Activated CD4-positive, alpha-beta T cell treated with anti-CD3 and anti-CD28 coated beads, Interleukin-2, amount 10 ng/mL, durations not matched to agents 24 days and 14 days (primary cell): ENCODE measurements at regions not wholly inside any gene's neighbourhood (a gene's known extent, or its start where the extent isn't known, plus 50 kb on each side); places are given as distances from the start of the nearest gene placed in this dataset.
"Not testable (repeated sequence)": the region's sequence is repeated elsewhere in the genome, so short reads cannot be mapped to it uniquely, and the experiment has no call there.

ENCODE experiments used
- DNase-seq: peaks from one replicate; pipeline ENCODE4 v3.0.0; 2022
- H3K27ac Mint-ChIP-seq: one replicate; pipeline ENCODE4 v1.8.0; 2022; ENCODE audit warnings: mild to moderate bottlenecking, mixed read lengths
- H3K27me3 Mint-ChIP-seq: one replicate; pipeline ENCODE4 v1.8.0; 2022; ENCODE audit warnings: mixed read lengths
- H3K36me3 Mint-ChIP-seq: one replicate; pipeline ENCODE4 v1.8.0; 2022; ENCODE audit warnings: low read depth, mild to moderate bottlenecking, mixed read lengths
- H3K4me1 Mint-ChIP-seq: one replicate; pipeline ENCODE4 v1.8.0; 2021; ENCODE audit warnings: mixed read lengths
- H3K4me3 Mint-ChIP-seq: one replicate; pipeline ENCODE4 v1.8.0; 2022; ENCODE audit warnings: mild to moderate bottlenecking, moderate library complexity, mixed read lengths
- H3K9me3 Mint-ChIP-seq: one replicate; pipeline ENCODE4 v1.8.0; 2021; ENCODE audit warnings: mixed read lengths
- intact Hi-C: fragments of 100-400 bp; cut with micrococcal nuclease; formaldehyde crosslinking; loops from one replicate; pipeline ENCODE4 v1.15.1; 2023

DNA sequence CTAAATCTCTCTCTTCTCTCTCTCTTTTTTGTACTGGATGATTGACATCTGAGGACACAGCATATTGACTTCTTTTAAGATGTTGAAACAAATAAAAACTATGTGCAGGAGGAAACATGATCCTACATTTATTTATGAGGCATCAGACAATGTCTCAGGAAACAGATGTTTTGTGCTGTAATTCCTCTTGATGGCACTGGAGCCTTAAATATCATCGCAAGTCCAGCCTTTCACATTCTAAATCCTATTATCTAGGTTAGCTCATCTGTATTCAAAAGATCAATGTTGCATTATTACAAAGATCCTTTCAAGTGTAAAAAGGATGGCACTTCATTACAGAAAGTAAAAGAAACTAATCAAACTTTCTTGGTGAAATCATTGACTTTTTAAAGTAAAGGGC lies 63.9 kb downstream of the MAT2B start:
- H3K27me3 Mint-ChIP-seq: peaks cover 54% of the 10 kb centered on the region
- intact Hi-C loops: loop anchor here (5.0 kb wide), 1 partner anchor 443 kb away; no protein-coding TSS in a partner anchor
- no peak overlapping the region for H3K27ac Mint-ChIP-seq

DNA sequence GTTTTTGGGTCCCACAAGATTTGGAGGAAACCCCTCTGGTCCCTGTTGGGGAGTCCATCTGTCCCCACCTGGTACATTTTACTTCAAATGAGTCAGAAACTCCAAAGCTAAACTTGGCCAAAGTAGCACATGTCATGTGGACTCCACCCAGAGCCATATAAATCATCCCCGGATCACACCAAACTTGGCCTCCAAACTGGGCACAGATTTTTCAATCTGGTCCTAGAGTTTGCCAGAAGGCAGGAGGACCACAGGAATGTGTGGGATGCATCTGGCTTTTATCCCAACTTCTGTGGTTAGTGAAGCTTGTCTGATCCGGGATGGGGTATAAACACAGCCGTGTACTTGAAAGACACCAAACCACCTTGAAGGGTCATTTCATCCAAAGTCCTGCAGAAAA lies 66.3 kb downstream of the MAT2B start:
- Mint-ChIP-seq H3K27ac (no peak overlapping the region), H3K4me3 (no peak overlapping the region), H3K27me3 (peaks cover 30% of the 10 kb centered on the region), H3K36me3 (no peaks in the 10 kb centered on the region), H3K4me1 (peaks cover 5% of the 10 kb centered on the region), H3K9me3 (no peaks in the 10 kb centered on the region)
- no peak for DNase-seq
- intact Hi-C loops: no loop called here

More for the DNA sequence above, 63.9 kb downstream of the MAT2B start:
- Mint-ChIP-seq H3K36me3 (no peaks in the 10 kb centered on the region), H3K9me3 (no peaks in the 10 kb centered on the region), H3K4me1 (peaks cover 20% of the 10 kb centered on the region), H3K4me3 (no peak overlapping the region)
- DNase-seq: no peak

DNA sequence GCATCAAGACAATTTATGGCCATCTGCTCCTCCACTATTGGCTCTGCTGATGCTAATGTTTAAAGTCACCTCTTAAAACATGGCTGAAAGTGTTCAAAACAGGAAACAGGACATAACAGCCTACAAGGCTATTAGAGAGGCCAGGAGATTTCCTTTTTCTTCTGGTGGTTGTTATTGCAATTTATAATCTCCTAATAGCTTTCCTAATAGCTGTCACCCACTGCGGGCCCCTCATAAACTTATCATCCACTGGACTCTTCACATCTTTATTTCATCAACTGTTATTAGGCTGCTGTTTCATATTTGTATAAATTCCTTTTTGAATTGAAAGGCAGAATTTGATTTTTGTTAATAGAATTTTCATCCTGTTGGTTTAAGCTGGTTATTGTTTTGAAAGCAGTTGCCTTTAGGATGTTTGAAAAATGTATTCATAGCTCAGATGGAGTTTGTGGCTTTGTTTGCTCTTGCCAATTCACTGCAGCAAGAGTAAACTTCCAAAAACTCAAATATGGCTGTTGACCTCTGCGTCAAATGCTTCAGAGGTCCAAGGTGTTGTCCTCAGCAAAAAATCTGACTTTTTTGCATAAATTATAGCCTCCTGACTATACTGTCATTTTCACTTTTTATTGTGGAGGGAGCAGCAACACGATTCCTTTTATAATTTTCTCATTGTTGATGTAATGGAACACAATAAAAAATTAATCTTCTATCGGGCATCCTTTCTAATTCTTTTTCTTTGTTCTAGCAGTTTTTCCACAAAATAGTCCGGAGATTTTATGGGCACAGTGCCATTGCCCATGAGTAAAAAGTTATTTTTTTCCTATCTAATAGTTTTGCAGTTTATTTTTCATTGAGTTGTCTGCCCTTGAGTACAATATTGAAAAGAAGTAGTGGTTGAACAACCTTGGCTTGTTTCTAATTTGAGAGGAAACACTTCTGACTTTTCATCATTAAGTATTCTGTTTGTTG lies 69.3 kb downstream of the MAT2B start:
- H3K27ac Mint-ChIP-seq: no peak overlapping the region
- intact Hi-C loops: no loop called here
- H3K36me3 Mint-ChIP-seq: no peaks in the 10 kb centered on the region
- DNase-seq: no peak
- no peaks in the 10 kb centered on the region for H3K9me3 Mint-ChIP-seq
- no peak overlapping the region for H3K4me3 Mint-ChIP-seq
- peaks cover 6% of the 10 kb centered on the region for H3K27me3 Mint-ChIP-seq
- H3K4me1 Mint-ChIP-seq: no peaks in the 10 kb centered on the region

DNA sequence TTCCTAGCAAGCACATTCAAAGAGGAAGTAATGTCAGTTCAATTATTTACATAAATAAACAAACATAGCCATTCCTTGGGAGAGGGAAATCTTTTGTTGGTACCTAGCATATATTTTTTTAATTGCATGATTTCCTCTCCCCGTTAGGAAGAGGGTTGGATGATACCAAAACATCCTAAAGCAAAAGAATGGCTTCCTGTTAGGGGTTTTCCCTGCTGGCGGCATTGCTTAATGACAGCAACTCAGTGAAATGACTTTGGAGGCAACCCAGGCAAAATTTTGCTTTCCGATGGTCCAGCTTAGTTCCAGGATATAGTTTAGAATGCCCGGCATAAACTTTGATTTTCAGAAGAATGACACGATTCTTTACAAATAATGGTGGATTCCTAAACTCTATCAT lies 73.2 kb downstream of the MAT2B start:
- Mint-ChIP-seq H3K4me3 (no peak overlapping the region), H3K27ac (no peak overlapping the region), H3K27me3 (peaks cover 1% of the 10 kb centered on the region), H3K36me3 (no peaks in the 10 kb centered on the region), H3K9me3 (no peaks in the 10 kb centered on the region), H3K4me1 (no peaks in the 10 kb centered on the region)
- DNase-seq: no peak
- intact Hi-C loops: no loop called here

- Mint-ChIP-seq H3K27me3 (no peaks in the 10 kb centered on the region), H3K27ac (no peak overlapping the region), H3K36me3 (no peaks in the 10 kb centered on the region), H3K4me1 (no peaks in the 10 kb centered on the region), H3K4me3 (no peak overlapping the region), H3K9me3 (no peaks in the 10 kb centered on the region)
- no peak for DNase-seq
- intact Hi-C loops: no loop called here
Observed at GRCh38 chr5:163579729-163580128, 74.3 kb downstream of the MAT2B start.

DNA sequence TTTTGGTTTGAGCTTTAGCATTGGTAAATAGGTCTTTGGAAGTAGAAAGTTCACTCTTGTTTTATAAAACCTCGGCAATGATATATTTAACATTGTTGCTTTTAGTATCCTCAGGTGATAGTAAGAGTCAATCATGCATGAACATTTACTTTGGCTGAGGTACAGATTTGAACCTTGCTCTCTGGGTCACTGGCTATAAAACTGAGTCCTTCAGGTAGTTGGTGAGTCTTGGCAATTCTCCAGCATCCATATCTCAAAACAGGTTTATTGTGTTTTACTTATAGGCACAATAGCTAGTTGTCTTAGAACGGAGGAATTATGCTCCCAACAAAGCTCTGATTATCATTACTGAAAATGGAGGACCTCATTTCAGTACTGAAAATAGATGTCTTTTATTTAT lies 75.1 kb downstream of the MAT2B start:
- H3K27ac Mint-ChIP-seq: no peak overlapping the region
- DNase-seq: no peak
- H3K4me1 Mint-ChIP-seq: no peaks in the 10 kb centered on the region
- no peaks in the 10 kb centered on the region for H3K36me3 Mint-ChIP-seq
- no peak overlapping the region for H3K4me3 Mint-ChIP-seq
- intact Hi-C loops: no loop called here
- no peaks in the 10 kb centered on the region for H3K27me3 Mint-ChIP-seq
- H3K9me3 Mint-ChIP-seq: no peaks in the 10 kb centered on the region

GRCh38 chr5:163583491-163584153 lies 78.2 kb downstream of the MAT2B start:
- H3K4me3 Mint-ChIP-seq, H3K4me1 Mint-ChIP-seq, H3K36me3 Mint-ChIP-seq, intact Hi-C loops, DNase-seq, H3K9me3 Mint-ChIP-seq, H3K27ac Mint-ChIP-seq, H3K27me3 Mint-ChIP-seq: not testable (repeated sequence)

- H3K4me3 Mint-ChIP-seq: no peak overlapping the region
- H3K27ac Mint-ChIP-seq: no peak overlapping the region
- H3K4me1 Mint-ChIP-seq: no peaks in the 10 kb centered on the region
- H3K9me3 Mint-ChIP-seq: no peaks in the 10 kb centered on the region
- no peaks in the 10 kb centered on the region for H3K27me3 Mint-ChIP-seq
- no peaks in the 10 kb centered on the region for H3K36me3 Mint-ChIP-seq
- intact Hi-C loops: no loop called here
- no peak for DNase-seq
Observed at GRCh38 chr5:163585206-163585605, 79.8 kb downstream of the MAT2B start.

GRCh38 chr5:163586531-163586956 lies 81.1 kb downstream of the MAT2B start:
- no peaks in the 10 kb centered on the region for H3K4me1 Mint-ChIP-seq
- no peak for DNase-seq
- no peak overlapping the region for H3K27ac Mint-ChIP-seq
- H3K36me3 Mint-ChIP-seq: no peaks in the 10 kb centered on the region
- intact Hi-C loops: no loop called here
- no peak overlapping the region for H3K4me3 Mint-ChIP-seq
- no peaks in the 10 kb centered on the region for H3K27me3 Mint-ChIP-seq
- H3K9me3 Mint-ChIP-seq: no peaks in the 10 kb centered on the region

DNA sequence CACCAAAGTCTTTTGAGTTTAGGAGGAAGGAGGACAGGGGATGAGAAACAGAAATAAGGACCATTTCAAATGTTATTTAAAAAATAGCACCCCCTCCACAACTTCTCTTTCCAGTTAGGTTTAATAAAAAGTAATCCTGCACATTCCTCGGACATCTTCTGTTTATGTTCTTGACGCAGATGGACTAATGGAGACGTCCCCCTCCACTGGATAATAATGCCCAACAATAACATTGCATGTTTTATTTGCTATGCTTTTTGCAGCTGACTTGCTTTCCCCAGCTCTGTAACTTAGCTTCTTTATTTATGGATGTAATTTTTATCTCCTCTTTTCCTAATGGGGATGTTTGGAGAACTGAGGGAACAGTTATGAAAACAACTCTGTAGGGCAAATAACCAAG lies 89.5 kb downstream of the MAT2B start:
- Mint-ChIP-seq H3K4me1 (no peaks in the 10 kb centered on the region), H3K27me3 (no peaks in the 10 kb centered on the region), H3K9me3 (no peaks in the 10 kb centered on the region), H3K27ac (no peak overlapping the region), H3K36me3 (no peaks in the 10 kb centered on the region), H3K4me3 (no peak overlapping the region)
- DNase-seq: no peak
- intact Hi-C loops: no loop called here

GRCh38 chr5:163595932-163596607 lies 90.7 kb downstream of the MAT2B start:
- no peaks in the 10 kb centered on the region for H3K9me3 Mint-ChIP-seq

GRCh38 chr5:163596608-163597315 lies 91.3 kb downstream of the MAT2B start:
- no peaks in the 10 kb centered on the region for H3K36me3 Mint-ChIP-seq
- no peaks in the 10 kb centered on the region for H3K4me1 Mint-ChIP-seq
- no peak for DNase-seq
- intact Hi-C loops: no loop called here
- no peaks in the 10 kb centered on the region for H3K27me3 Mint-ChIP-seq
- no peak overlapping the region for H3K4me3 Mint-ChIP-seq
- H3K9me3 Mint-ChIP-seq: no peaks in the 10 kb centered on the region
- no peak overlapping the region for H3K27ac Mint-ChIP-seq

More at GRCh38 chr5:163595932-163596607, 90.7 kb downstream of the MAT2B start:
- no peak for DNase-seq
- Mint-ChIP-seq H3K4me3 (no peak overlapping the region), H3K27ac (no peak overlapping the region), H3K4me1 (no peaks in the 10 kb centered on the region), H3K27me3 (no peaks in the 10 kb centered on the region), H3K36me3 (no peaks in the 10 kb centered on the region)
- intact Hi-C loops: no loop called here

DNA sequence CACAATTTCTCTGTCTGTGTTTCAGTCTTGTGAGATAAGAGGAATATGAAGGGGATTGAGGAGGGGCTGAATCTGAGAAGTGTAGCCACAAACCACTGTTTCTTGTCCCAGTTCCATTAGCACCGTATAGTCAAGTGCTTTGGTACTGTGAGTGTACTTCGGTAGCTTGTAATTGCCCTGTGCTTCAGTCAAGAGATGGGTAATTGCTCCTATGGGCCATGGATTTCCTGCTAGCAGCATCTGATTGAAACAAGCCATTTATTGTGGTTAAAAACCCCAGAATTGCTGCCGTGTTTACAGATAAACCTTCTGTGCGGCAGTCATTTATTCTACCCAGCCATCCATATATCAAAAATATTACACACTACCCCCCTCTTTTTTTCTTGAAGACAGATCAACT lies 98.6 kb downstream of the MAT2B start:
- H3K27ac Mint-ChIP-seq: no peak overlapping the region
- H3K4me3 Mint-ChIP-seq: no peak overlapping the region
- no peak for DNase-seq
- no peaks in the 10 kb centered on the region for H3K4me1 Mint-ChIP-seq
- H3K36me3 Mint-ChIP-seq: no peaks in the 10 kb centered on the region
- intact Hi-C loops: no loop called here
- no peaks in the 10 kb centered on the region for H3K27me3 Mint-ChIP-seq
- H3K9me3 Mint-ChIP-seq: no peaks in the 10 kb centered on the region
